SK-N-SH (cell line): ENCODE measurements at regions not wholly inside any gene's neighbourhood (a gene's known extent, or its start where the extent isn't known, plus 50 kb on each side); places are given as distances from the start of the nearest gene placed in this dataset.

Experiments
- CTCF ChIA-PET: fragments of 300-600, 350-600 bp; formaldehyde crosslinking; extraction: SDS; loops from one replicate; lab custom pipeline; 2021; lab: Yijun Ruan, JAX
- POLR2A ChIA-PET: fragments of 350-600 bp; sonication (Branson Sonifier 250); formaldehyde crosslinking; extraction: SDS; loops from one replicate; lab custom pipeline; 2020; ENCODE audit warnings: antibody characterized with exemption, inconsistent platforms; lab: Yijun Ruan, JAX
- DNase-seq: peaks from one replicate; pipeline ENCODE4 v3.0.0; 2012
- H2AFZ ChIP-seq: fragments of 200-600 bp; sonication (generic); 2 replicates; pipeline ENCODE4 v1.8.1; 2016; ENCODE audit warnings: antibody characterized with exemption, mild to moderate bottlenecking, low read depth
- H3F3A ChIP-seq: fragments of 200-600 bp; sonication (generic); replicated peaks from 2 replicates; pipeline ENCODE3; 2016; ENCODE audit warnings: antibody characterized with exemption, mild to moderate bottlenecking; ENCODE audit not compliant: insufficient read depth
- H3K27ac ChIP-seq, 2 experiments: fragments of 200-500 bp in 1 of 2; fragments of 200-600 bp in 1 of 2; sonication (Bioruptor generic) in 1 of 2; sonication (generic), shearing (Covaris generic) in 1 of 2; 2 replicates each; pipeline versions ENCODE4 v1.5.1 to v1.6.1; 2014 to 2016; ENCODE audit warnings: low read depth in 2 of 2, inconsistent platforms in 1 of 2, low read length in 1 of 2, mild to moderate bottlenecking in 1 of 2, mixed read lengths in 1 of 2
- H3K27me3 ChIP-seq: fragments of 200-600 bp; sonication (generic), shearing (Covaris generic); 2 replicates; pipeline ENCODE4 v1.6.1; 2016; ENCODE audit warnings: mixed run types; ENCODE audit not compliant: insufficient read depth
- H3K36me3 ChIP-seq, 2 experiments: fragments of 200-500 bp in 1 of 2; fragments of 200-600 bp in 1 of 2; sonication (Bioruptor generic) in 1 of 2; sonication (generic) in 1 of 2; replicated peaks in 1 of 2; 2 replicates each; pipeline versions ENCODE3 to v1.5.1; 2014 to 2016; ENCODE audit warnings: low read length in 1 of 2, mild to moderate bottlenecking in 1 of 2; ENCODE audit not compliant: insufficient read depth in 2 of 2, control insufficient read depth in 1 of 2
- H3K4me1 ChIP-seq, 2 experiments: fragments of 200-500 bp in 1 of 2; fragments of 200-600 bp in 1 of 2; sonication (Bioruptor generic) in 1 of 2; sonication (generic), shearing (Covaris generic) in 1 of 2; 2 replicates each; pipeline versions ENCODE4 v1.5.1 to v1.6.1; 2014 to 2016; ENCODE audit warnings: low read depth in 1 of 2, low read length in 1 of 2, mixed run types in 1 of 2; ENCODE audit not compliant: insufficient read depth in 2 of 2, control insufficient read depth in 1 of 2
- H3K4me2 ChIP-seq: fragments of 200-600 bp; sonication (generic), shearing (Covaris generic); 2 replicates; pipeline ENCODE4 v1.6.1; 2017; ENCODE audit warnings: mixed run types
- H3K4me3 ChIP-seq, 2 experiments: fragments of 200-500 bp in 1 of 2; fragments of 200-600 bp in 1 of 2; sonication (Bioruptor generic) in 1 of 2; sonication (generic), shearing (Covaris generic) in 1 of 2; 2 replicates each; pipeline versions ENCODE4 v1.5.1 to v1.8.1; 2014 to 2016; ENCODE audit warnings: low read depth in 2 of 2, inconsistent platforms in 1 of 2, low read length in 1 of 2, mild to moderate bottlenecking in 1 of 2, mixed read lengths in 1 of 2, moderate library complexity in 1 of 2
- H3K79me2 ChIP-seq: fragments of 200-600 bp; sonication (generic); 2 replicates; pipeline ENCODE4 v1.8.1; 2017; ENCODE audit warnings: mild to moderate bottlenecking; ENCODE audit not compliant: insufficient read depth
- H3K9ac ChIP-seq: fragments of 200-600 bp; sonication (generic); 2 replicates; pipeline ENCODE4 v1.6.1; 2017; ENCODE audit warnings: mixed run types
- H3K9me2 ChIP-seq: fragments of 200-600 bp; sonication (generic); 2 replicates; pipeline ENCODE4 v1.6.1; 2017; ENCODE audit warnings: mixed run types
- H3K9me3 ChIP-seq: fragments of 200-600 bp; sonication (generic); 2 replicates; pipeline ENCODE4 v1.6.1; 2017; ENCODE audit warnings: mixed run types, mild to moderate bottlenecking, moderate library complexity
- H4K20me1 ChIP-seq: fragments of 200-600 bp; sonication (generic); 2 replicates; pipeline ENCODE4 v1.6.1; 2017; ENCODE audit warnings: mild to moderate bottlenecking, mixed run types; ENCODE audit not compliant: insufficient read depth
- ELF1 ChIP-seq: IDR thresholded peaks from 2 replicates; pipeline ENCODE4 v1.4.0; 2012
- EZH2phosphoT487 ChIP-seq: fragments of 200-600 bp; sonication (generic); IDR thresholded peaks from 2 replicates; pipeline ENCODE4 v1.6.1; 2017; ENCODE audit warnings: low read depth, mixed run types, mild to moderate bottlenecking, antibody characterized with exemption, moderate library complexity, borderline replicate concordance
- FOSL2 ChIP-seq: IDR thresholded peaks from 2 replicates; pipeline ENCODE4 v1.4.0; 2012; ENCODE audit warnings: low read depth, mild to moderate bottlenecking, moderate library complexity, borderline replicate concordance
- FOXM1 ChIP-seq: IDR thresholded peaks from 2 replicates; pipeline ENCODE4 v1.4.0; 2012; ENCODE audit warnings: low read depth, mild to moderate bottlenecking
- GATA2 ChIP-seq: sonication (generic); formaldehyde crosslinking; IDR thresholded peaks from 2 replicates; pipeline ENCODE4 v1.5.0; 2020; ENCODE audit warnings: mild to moderate bottlenecking, missing genetic modification reagents
- IRF3 ChIP-seq: fragments of 150-350 bp; IDR thresholded peaks from 2 replicates; pipeline ENCODE4 v1.6.1; 2016; ENCODE audit warnings: mild to moderate bottlenecking, low read depth, low read length
- JUND ChIP-seq: IDR thresholded peaks from 2 replicates; pipeline ENCODE4 v1.4.0; 2012
- MAX ChIP-seq: IDR thresholded peaks from 2 replicates; pipeline ENCODE4 v1.4.0; 2012; ENCODE audit warnings: low read depth
- MXI1 ChIP-seq: IDR thresholded peaks from 2 replicates; pipeline ENCODE4 v1.6.1; 2012; ENCODE audit warnings: mild to moderate bottlenecking, low read depth, low read length, improper control_type of control experiment
- NRF1 ChIP-seq: IDR thresholded peaks from 2 replicates; pipeline ENCODE4 v1.6.1; 2012; ENCODE audit warnings: low read depth, mild to moderate bottlenecking, low read length
- RCOR1 ChIP-seq: fragments of 150-350 bp; IDR thresholded peaks from 2 replicates; pipeline ENCODE4 v1.6.1; 2017; ENCODE audit warnings: antibody characterized with exemption, low read length
- REST ChIP-seq: IDR thresholded peaks from 2 replicates; pipeline ENCODE4 v1.6.1; 2012; ENCODE audit warnings: mild to moderate bottlenecking, low read depth, low read length, moderate library complexity
- RFX5 ChIP-seq: IDR thresholded peaks from 2 replicates; pipeline ENCODE4 v1.6.1; 2012; ENCODE audit warnings: mild to moderate bottlenecking, improper control_type of control experiment, low read length
- SIN3A ChIP-seq: IDR thresholded peaks from 2 replicates; pipeline ENCODE4 v1.6.1; 2012; ENCODE audit warnings: low read depth, mild to moderate bottlenecking, low read length, moderate library complexity, borderline replicate concordance
- TCF12 ChIP-seq: IDR thresholded peaks from 2 replicates; pipeline ENCODE4 v1.4.0; 2012
- USF1 ChIP-seq: IDR thresholded peaks from 2 replicates; pipeline ENCODE4 v1.4.0; 2012; ENCODE audit warnings: low read depth, borderline replicate concordance
- YY1 ChIP-seq: IDR thresholded peaks from 2 replicates; pipeline ENCODE4 v1.4.0; 2012; ENCODE audit warnings: low read depth, mild to moderate bottlenecking
- ZBTB33 ChIP-seq: IDR thresholded peaks from 2 replicates; pipeline ENCODE4 v1.4.0; 2012; ENCODE audit warnings: low read depth, borderline replicate concordance
- WGBS: methylation state at CpG from one replicate; pipeline ENCODE4 v1.1.6; 2017; ENCODE audit warnings: low lambda C conversion rate; 5-methylcytosine and 5-hydroxymethylcytosine counted together

- no peaks in the 10 kb centered on the region for H3K36me3 ChIP-seq
- no peak overlapping the region for H2AFZ ChIP-seq
- H3K27ac ChIP-seq: no peak overlapping the region
- H3K9me2 ChIP-seq: no peaks in the 10 kb centered on the region
- no peaks in the 10 kb centered on the region for H4K20me1 ChIP-seq
- H3K4me2 ChIP-seq: no peak overlapping the region
- H3K4me1 ChIP-seq: no peaks in the 10 kb centered on the region
- H3K9me3 ChIP-seq: no peaks in the 10 kb centered on the region
- H3K4me3 ChIP-seq: no peak overlapping the region
- TF ChIP-seq YY1: no peak
- TF ChIP-seq USF1: no peak
- no peak for TF ChIP-seq SIN3A
- TF ChIP-seq MAX: no peak
- TF ChIP-seq ZBTB33: no peak
- no peak for TF ChIP-seq RCOR1
- no peak for TF ChIP-seq NRF1
- no peak for TF ChIP-seq MXI1
- no peak for TF ChIP-seq RFX5
- TF ChIP-seq TCF12: no peak
- TF ChIP-seq EZH2phosphoT487: no peak
- TF ChIP-seq JUND: no peak
- TF ChIP-seq FOXM1: no peak
- no peak for TF ChIP-seq ELF1
- TF ChIP-seq FOSL2: no peak
- no peak for TF ChIP-seq GATA2 (CRISPR knock-in tag)
- no peak for TF ChIP-seq IRF3
- no peak for TF ChIP-seq REST
- TF ChIP-seq, all 33 proteins: peak for 0
- ChIA-PET CTCF (interaction anchor here (1.1 kb wide), 1 partner anchor 10 kb away, joined by 3 read pairs; no protein-coding TSS in a partner anchor), POLR2A (no interaction called here)
- H3F3A ChIP-seq: no peaks in the 10 kb centered on the region
- no peaks in the 10 kb centered on the region for H3K27me3 ChIP-seq
- 14% methylated on average over 1 of the region's 1 CpG for WGBS
- no peaks in the 10 kb centered on the region for H3K79me2 ChIP-seq
- DNase-seq: no peak
- no peak overlapping the region for H3K9ac ChIP-seq
These were observed 848.9 kb downstream of the REEP3 start for GRCh38 chr10:64369885-64370773.
